ENCODE measurements at regions not wholly inside any gene's neighbourhood (a gene's known extent, or its start where the extent isn't known, plus 50 kb on each side); places are given as distances from the start of the nearest gene placed in this dataset.

GRCh38 chr5:52672459-52672858 lies 115.3 kb upstream of the ITGA1 start:
- TF ChIP-seq, protein P1, sequence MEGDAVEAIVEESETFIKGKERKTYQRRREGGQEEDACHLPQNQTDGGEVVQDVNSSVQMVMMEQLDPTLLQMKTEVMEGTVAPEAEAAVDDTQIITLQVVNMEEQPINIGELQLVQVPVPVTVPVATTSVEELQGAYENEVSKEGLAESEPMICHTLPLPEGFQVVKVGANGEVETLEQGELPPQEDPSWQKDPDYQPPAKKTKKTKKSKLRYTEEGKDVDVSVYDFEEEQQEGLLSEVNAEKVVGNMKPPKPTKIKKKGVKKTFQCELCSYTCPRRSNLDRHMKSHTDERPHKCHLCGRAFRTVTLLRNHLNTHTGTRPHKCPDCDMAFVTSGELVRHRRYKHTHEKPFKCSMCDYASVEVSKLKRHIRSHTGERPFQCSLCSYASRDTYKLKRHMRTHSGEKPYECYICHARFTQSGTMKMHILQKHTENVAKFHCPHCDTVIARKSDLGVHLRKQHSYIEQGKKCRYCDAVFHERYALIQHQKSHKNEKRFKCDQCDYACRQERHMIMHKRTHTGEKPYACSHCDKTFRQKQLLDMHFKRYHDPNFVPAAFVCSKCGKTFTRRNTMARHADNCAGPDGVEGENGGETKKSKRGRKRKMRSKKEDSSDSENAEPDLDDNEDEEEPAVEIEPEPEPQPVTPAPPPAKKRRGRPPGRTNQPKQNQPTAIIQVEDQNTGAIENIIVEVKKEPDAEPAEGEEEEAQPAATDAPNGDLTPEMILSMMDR (IDR thresholded peaks at IDR 0.05), result no peak
- no peak for TF ChIP-seq POLR2A (IDR thresholded peaks at IDR 0.05)

Measured in prostate gland (tissue), 2 donors.